ENCODE measurements at regions not wholly inside any gene's neighbourhood (a gene's known extent, or its start where the extent isn't known, plus 50 kb on each side); places are given as distances from the start of the nearest gene placed in this dataset.
"Not testable (repeated sequence)": the region's sequence is repeated elsewhere in the genome, so short reads cannot be mapped to it uniquely, and the experiment has no call there.

GRCh38 chr7:153224890-153225289 is 465.3 kb downstream of the ACTR3B start:
- no peak for DNase-seq (ENCODE audit: low spot score)

- DNase-seq (ENCODE audit: low spot score), result not testable (repeated sequence)
Observed at GRCh38 chr7:153245136-153245535, 485.6 kb downstream of the ACTR3B start.

- no peak for DNase-seq (ENCODE audit: low spot score)
Observed at GRCh38 chr7:153245809-153246208, 486.3 kb downstream of the ACTR3B start.

GRCh38 chr7:153247926-153248325 is 488.4 kb downstream of the ACTR3B start:
- no peak for DNase-seq (ENCODE audit: low spot score)

- no peak for DNase-seq (ENCODE audit: low spot score)
Observed at GRCh38 chr7:153258686-153259085, 499.1 kb downstream of the ACTR3B start.

GRCh38 chr7:153276394-153276793 is 516.8 kb downstream of the ACTR3B start:
- DNase-seq (ENCODE audit: low spot score), result no peak

- DNase-seq (ENCODE audit: low spot score), result no peak
Observed at GRCh38 chr7:153286763-153287162, 527.2 kb downstream of the ACTR3B start.

GRCh38 chr7:153290066-153290465 is 530.5 kb downstream of the ACTR3B start:
- no peak for DNase-seq (ENCODE audit: low spot score)

GRCh38 chr7:153297141-153297540 is 537.6 kb downstream of the ACTR3B start:
- DNase-seq (ENCODE audit: low spot score), result no peak

- DNase-seq (ENCODE audit: low spot score), result no peak
Observed at GRCh38 chr7:153301936-153302335, 542.4 kb downstream of the ACTR3B start.

GRCh38 chr7:153320005-153320404 is 560.5 kb downstream of the ACTR3B start:
- DNase-seq (ENCODE audit: low spot score), result no peak

- no peak for DNase-seq (ENCODE audit: low spot score)
Observed at GRCh38 chr7:153320681-153321080, 561.1 kb downstream of the ACTR3B start.

- no peak for DNase-seq (ENCODE audit: low spot score)
Observed at GRCh38 chr7:153322991-153323390, 563.4 kb downstream of the ACTR3B start.

- no peak for DNase-seq (ENCODE audit: low spot score)
Observed at GRCh38 chr7:153324094-153324493, 564.5 kb downstream of the ACTR3B start.

- no peak for DNase-seq (ENCODE audit: low spot score)
Observed at GRCh38 chr7:153327683-153328082, 568.1 kb downstream of the ACTR3B start.

- DNase-seq (ENCODE audit: low spot score), result no peak
Observed at GRCh38 chr7:153331427-153331826, 571.9 kb downstream of the ACTR3B start.

- no peak for DNase-seq (ENCODE audit: low spot score)
Observed at GRCh38 chr7:153354071-153354470, 594.5 kb downstream of the ACTR3B start.

GRCh38 chr7:153370092-153370491 is 610.5 kb downstream of the ACTR3B start:
- DNase-seq (ENCODE audit: low spot score), result no peak

GRCh38 chr7:153380636-153381035 is 621.1 kb downstream of the ACTR3B start:
- no peak for DNase-seq (ENCODE audit: low spot score)

- DNase-seq (ENCODE audit: low spot score), result peak; percentile 46
Observed at GRCh38 chr7:153381275-153382040, 621.9 kb downstream of the ACTR3B start.

- DNase-seq (ENCODE audit: low spot score), result no peak
Observed at GRCh38 chr7:153382641-153383101, 623.1 kb downstream of the ACTR3B start.

GRCh38 chr7:153383781-153384180 is 624.2 kb downstream of the ACTR3B start:
- no peak for DNase-seq (ENCODE audit: low spot score)

GRCh38 chr7:153385502-153385901 is 626.0 kb downstream of the ACTR3B start:
- no peak for DNase-seq (ENCODE audit: low spot score)

GRCh38 chr7:153386556-153386955 is 627.0 kb downstream of the ACTR3B start:
- DNase-seq (ENCODE audit: low spot score), result no peak
